ENCODE measurements at regions not wholly inside any gene's neighbourhood (a gene's known extent, or its start where the extent isn't known, plus 50 kb on each side); places are given as distances from the start of the nearest gene placed in this dataset.

GRCh38 chr5:105529851-105530250 is 1967.3 kb upstream of the NUDT12 start:
- Histone ChIP-seq H3K4me3 (ENCODE audit: insufficient read depth, low read depth, low read length) (no peak overlapping the region), H2BK15ac (ENCODE audit: low read depth, low read length) (no peak overlapping the region), H3K36me3 (ENCODE audit: control insufficient read depth, insufficient read depth, low read length) (no peaks in the 10 kb centered on the region), H4K8ac (ENCODE audit: low read depth in 2 of 2, low read length in 2 of 2) (no peak overlapping the region), H2AFZ (replicated peaks; ENCODE audit: low read length, poor library complexity) (no peak overlapping the region), H3K9ac (ENCODE audit: low read depth, low read length) (no peak overlapping the region), H3K9me1 (ENCODE audit: insufficient read depth, low read length) (no peaks in the 10 kb centered on the region), H2BK5ac (ENCODE audit: low read depth, low read length, poor library complexity, severe bottlenecking) (no peak overlapping the region), H2BK20ac (ENCODE audit: low read depth, low read length) (no peak overlapping the region), H3K18ac (ENCODE audit: low read depth, low read length) (no peak overlapping the region), H4K20me1 (ENCODE audit: insufficient read depth, low read length) (no peaks in the 10 kb centered on the region), H2BK120ac (ENCODE audit: low read depth, low read length) (no peak overlapping the region), H3K4ac (ENCODE audit: low read depth, low read length) (no peak overlapping the region), H3K4me1 (ENCODE audit: control insufficient read depth, insufficient read depth, low read length) (no peaks in the 10 kb centered on the region), H3K9me3 (ENCODE audit: control insufficient read depth, insufficient read depth, low read length) (peaks cover 5% of the 10 kb centered on the region; the same call in 1 of the 2 replicates), H3K79me1 (ENCODE audit: low read depth in 1 of 2, low read length in 2 of 2) (no peaks in the 10 kb centered on the region), H3K56ac (ENCODE audit: extremely low read depth, insufficient read depth, low read length) (no peak overlapping the region), H3K4me2 (ENCODE audit: low read depth, low read length) (no peak overlapping the region), H3K27ac (ENCODE audit: insufficient read depth, low read length) (no peak overlapping the region), H3K27me3 (ENCODE audit: control insufficient read depth, insufficient read depth, low read length) (no peaks in the 10 kb centered on the region), H2AK9ac (replicated peaks; ENCODE audit: low read depth, low read length, poor library complexity) (no peak overlapping the region), H3K14ac (replicated peaks; ENCODE audit: low read depth, low read length) (no peak overlapping the region), H4K5ac (ENCODE audit: low read depth, low read length) (no peak overlapping the region), H2AK5ac (ENCODE audit: low read depth, low read length) (no peak overlapping the region), H3K23ac (ENCODE audit: low read depth, low read length) (no peak overlapping the region), H4K91ac (ENCODE audit: insufficient read depth, low read depth, low read length) (no peak overlapping the region)
- no CpG with 5 or more reads among the region's 5 CpGs for WGBS, 2 experiments (ENCODE audit: extremely low coverage in 2 of 2, insufficient read length in 1 of 2)
- DNase-seq (no peak), ATAC-seq (ENCODE audit: low read depth) (no peak)
- dilution Hi-C loops (cut with HindIII; ENCODE audit: low sequenced_read_pairs, unreplicated experiment) (no loop called here), intact Hi-C loops (cut with micrococcal nuclease) (no loop called here), in situ Hi-C loops (cut with MboI; ENCODE audit: low sequenced_read_pairs) (no loop called here)
- ChIA-PET CTCF (interaction anchor here (0.6 kb wide), 1 partner anchor 1423 kb away, joined by 5 read pairs; no protein-coding TSS in a partner anchor), POLR2A (ENCODE audit: unreplicated experiment) (no interaction called here)
- no peak for TF ChIP-seq CTCF (conservative IDR thresholded peaks at IDR 0.05; ENCODE audit: low read depth, low read length)
- TF ChIP-seq RFX5 (IDR thresholded peaks at IDR 0.05; ENCODE audit: low read depth, low read length): no peak
- no peak for TF ChIP-seq MAZ (IDR thresholded peaks at IDR 0.05; ENCODE audit: borderline replicate concordance, low read depth, low read length)
- no peak for TF ChIP-seq MAFK (IDR thresholded peaks at IDR 0.05; ENCODE audit: low read depth, low read length)
- no peak for TF ChIP-seq RAD21 (IDR thresholded peaks at IDR 0.05; ENCODE audit: low read length)
- no peak for TF ChIP-seq FOS (IDR thresholded peaks at IDR 0.05; ENCODE audit: low read depth, low read length)
- no peak for TF ChIP-seq SMC3 (IDR thresholded peaks at IDR 0.05; ENCODE audit: low read depth, low read length)
- no peak for TF ChIP-seq RCOR1 (IDR thresholded peaks at IDR 0.05; ENCODE audit: insufficient replicate concordance, low read length)
- TF ChIP-seq MXI1 (IDR thresholded peaks at IDR 0.05; ENCODE audit: borderline replicate concordance, low read depth, low read length): no peak
- TF ChIP-seq BHLHE40 (IDR thresholded peaks at IDR 0.05; ENCODE audit: low read depth, low read length): no peak
- no peak for TF ChIP-seq ELK1 (IDR thresholded peaks at IDR 0.05; ENCODE audit: borderline replicate concordance, low read depth, low read length)
- no peak for TF ChIP-seq CEBPB (IDR thresholded peaks at IDR 0.05; ENCODE audit: low read depth, low read length)
- TF ChIP-seq NFE2L2 (IDR thresholded peaks at IDR 0.05; ENCODE audit: low read depth, low read length): no peak
- no peak for TF ChIP-seq CHD1 (IDR thresholded peaks at IDR 0.05; ENCODE audit: low read depth, low read length)
- TF ChIP-seq POLR2A (IDR thresholded peaks at IDR 0.05; ENCODE audit: low read depth, low read length): no peak
- TF ChIP-seq USF2 (IDR thresholded peaks at IDR 0.05; ENCODE audit: low read depth, low read length): no peak
- no TSS peak for BruUV-seq (replicated peaks)

Measured in IMR-90 (cell line).